Glomerular endothelial cell (primary cell): ENCODE measurements at regions not wholly inside any gene's neighbourhood (a gene's known extent, or its start where the extent isn't known, plus 50 kb on each side); places are given as distances from the start of the nearest gene placed in this dataset.

ENCODE experiments used
- DNase-seq: peaks from one replicate; pipeline ENCODE4 v3.0.0-alpha.2; 2011; ENCODE audit warnings: low read depth, low spot score; ENCODE audit errors: extremely low read depth

- no peak for DNase-seq
Measured at GRCh38 chr2:59893612-59894011, 659.8 kb downstream of the BCL11A start.

GRCh38 chr2:59892398-59892797, 661.1 kb downstream of the BCL11A start:
- no peak for DNase-seq

DNA sequence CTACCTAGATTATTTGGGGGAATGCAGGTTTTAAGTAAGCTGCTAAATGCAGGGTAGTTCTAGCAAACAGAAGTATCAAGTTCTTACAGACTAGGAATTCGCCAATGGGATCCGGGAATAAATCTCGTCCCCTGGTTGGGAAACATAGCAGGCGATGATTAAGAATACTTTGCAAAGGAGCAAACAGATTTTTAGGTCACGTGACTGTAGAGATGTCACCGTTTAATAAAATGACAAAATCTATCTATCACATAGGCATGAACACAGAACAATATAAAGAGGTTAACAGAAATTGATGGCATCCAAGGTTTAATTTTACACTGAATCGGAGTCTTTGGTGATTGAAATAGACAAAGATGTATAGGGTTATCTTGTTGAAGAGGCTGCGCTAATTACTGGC, 664.1 kb downstream of the BCL11A start:
- DNase-seq = no peak

GRCh38 chr2:59888706-59889105, 664.7 kb downstream of the BCL11A start:
- DNase-seq = no peak

DNA sequence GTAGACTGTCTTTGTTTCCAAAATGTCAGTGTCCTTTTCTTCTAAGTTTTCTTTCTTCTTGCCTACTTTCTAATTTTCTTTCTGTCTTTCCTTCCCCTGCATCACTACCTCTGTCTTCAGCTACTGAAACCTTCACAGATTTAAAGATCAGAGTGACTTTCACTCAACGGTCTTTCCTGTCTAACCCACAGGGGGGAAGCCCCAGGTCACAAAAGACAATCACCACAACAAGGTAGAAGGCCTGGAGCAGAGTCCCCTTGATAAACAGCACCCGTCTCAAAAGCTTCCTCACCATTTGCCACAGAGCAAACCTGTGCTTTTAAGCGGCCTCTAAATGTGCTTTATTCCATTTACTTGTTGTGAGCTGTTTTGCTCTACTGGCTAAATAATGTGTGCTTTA, 665.4 kb downstream of the BCL11A start:
- DNase-seq = no peak

- DNase-seq = no peak
Measured at GRCh38 chr2:59887366-59887765, 666.1 kb downstream of the BCL11A start.

DNA sequence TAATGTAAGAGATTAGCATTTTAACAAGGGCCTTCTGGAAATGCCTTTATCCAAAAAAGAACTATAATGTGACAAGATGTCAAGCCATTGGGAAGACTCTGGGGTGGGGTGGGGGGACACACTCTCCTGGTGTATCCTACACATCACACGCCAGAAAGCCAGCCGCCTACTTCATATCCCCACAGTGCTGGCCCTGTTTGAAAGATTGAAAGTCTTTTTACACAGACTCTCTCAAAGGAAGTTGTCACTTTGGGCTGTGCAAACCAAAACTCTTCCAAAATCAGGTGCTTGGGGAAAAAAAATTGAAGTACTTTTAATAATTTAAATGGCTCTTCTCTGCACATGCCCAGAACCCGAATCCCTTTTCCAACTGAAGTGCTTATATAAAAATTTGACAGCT, 666.7 kb downstream of the BCL11A start:
- DNase-seq = no peak

DNA sequence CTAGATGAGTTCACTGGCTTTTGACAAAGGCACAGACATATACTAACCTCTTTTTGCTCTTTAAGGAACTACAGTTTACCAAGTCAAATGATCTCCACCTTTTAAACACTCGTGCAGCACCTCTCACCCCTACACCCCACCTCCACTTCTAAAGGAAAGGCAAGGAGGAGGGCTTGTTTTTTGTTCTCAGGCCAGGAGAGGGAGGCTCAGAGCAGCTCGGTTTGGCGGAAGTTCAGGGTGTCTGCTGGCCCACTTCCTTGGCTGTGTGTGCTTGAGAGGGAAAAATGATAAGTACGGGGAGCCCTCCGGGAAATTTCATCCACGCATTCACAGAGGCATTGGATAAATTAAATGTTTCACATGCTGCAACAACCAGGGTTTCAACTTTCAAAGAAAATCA, 667.9 kb downstream of the BCL11A start:
- DNase-seq = no peak

DNA sequence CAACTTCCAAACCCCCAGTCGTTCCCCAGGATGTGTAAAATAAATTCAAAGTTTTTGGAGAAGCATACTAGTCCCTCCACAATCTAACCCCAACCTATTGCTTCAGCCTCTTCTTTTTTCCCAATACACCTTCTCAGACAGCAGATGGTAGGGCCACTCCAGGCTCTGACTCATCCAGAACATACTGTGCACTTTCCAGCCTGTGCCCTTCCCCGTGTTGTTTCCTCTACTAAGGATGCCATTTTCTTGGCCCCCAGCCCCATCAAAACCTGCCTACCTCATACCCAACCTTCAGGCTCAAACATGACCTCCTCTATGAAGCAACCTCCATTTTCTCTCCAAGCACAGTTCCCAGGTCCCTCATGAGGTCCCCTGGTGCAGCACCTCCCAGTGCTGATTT, 669.3 kb downstream of the BCL11A start:
- no peak for DNase-seq

GRCh38 chr2:59882822-59883221, 670.6 kb downstream of the BCL11A start:
- no peak for DNase-seq

GRCh38 chr2:59882279-59882678, 671.2 kb downstream of the BCL11A start:
- no peak for DNase-seq

GRCh38 chr2:59881218-59881617, 672.2 kb downstream of the BCL11A start:
- DNase-seq = no peak

GRCh38 chr2:59879700-59880131, 673.7 kb downstream of the BCL11A start:
- DNase-seq = no peak

- DNase-seq = no peak
Measured at GRCh38 chr2:59875836-59876235, 677.6 kb downstream of the BCL11A start.

- DNase-seq = no peak
Measured at GRCh38 chr2:59874971-59875755, 678.3 kb downstream of the BCL11A start.

DNA sequence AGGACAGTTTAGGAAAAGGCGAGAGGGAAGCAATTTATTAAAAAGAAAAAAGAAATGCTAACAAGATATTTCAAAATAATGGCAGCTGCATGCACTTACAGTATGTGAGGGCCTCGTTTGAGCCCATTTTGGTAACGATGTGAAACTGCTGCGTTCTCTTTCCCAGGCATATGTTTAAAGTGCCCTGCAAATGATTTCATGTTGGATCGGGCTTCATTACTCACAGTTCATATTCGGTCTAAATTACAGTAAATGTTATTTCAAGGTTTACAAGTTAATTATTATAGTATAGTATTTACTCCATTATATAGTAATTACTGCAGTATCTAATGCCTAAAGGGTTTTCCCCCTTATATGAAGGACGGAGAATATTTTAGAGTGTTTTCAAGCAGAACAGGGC, 679.1 kb downstream of the BCL11A start:
- DNase-seq = no peak

GRCh38 chr2:59871830-59872229, 681.6 kb downstream of the BCL11A start:
- no peak for DNase-seq

DNA sequence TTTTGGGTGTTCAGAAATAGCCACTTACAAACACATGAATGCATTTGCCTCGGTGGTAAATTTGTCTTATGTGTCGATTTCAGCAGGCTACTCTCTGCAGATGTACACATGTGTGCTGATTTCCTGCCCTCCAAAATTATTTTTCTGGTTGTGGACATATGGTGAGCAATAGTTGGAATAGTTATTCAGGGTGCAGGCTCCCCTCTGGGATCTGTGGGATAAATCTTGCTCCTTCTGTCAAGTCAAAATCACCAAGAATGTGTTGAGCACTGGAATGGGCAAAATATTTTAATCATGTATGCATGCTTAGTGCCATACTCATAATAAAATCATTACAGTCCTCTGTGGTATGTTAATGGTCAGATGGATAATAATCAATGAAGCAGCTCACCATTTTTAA, 684.5 kb downstream of the BCL11A start:
- DNase-seq = no peak

- no peak for DNase-seq
Measured at GRCh38 chr2:59866436-59866835, 687.0 kb downstream of the BCL11A start.

DNA sequence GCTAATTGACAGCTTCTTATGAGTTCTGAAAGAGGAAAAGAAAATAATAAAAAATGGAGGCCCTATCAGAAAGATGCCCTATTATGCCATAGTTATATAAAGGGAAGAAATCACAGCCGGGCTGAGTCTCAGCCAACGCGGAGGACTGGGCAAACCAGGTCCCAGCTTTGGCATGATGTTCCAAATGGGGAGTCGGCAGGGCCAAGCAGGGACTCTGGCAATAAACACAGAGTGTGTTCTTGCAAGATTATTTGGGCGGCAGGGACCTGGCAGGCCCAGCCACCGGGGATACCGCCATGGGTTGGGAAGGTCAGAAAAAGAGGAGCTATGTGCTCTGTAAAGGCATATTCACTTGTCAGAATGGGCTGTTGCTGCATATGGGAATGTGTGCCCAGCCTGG, 694.9 kb downstream of the BCL11A start:
- DNase-seq = no peak

DNA sequence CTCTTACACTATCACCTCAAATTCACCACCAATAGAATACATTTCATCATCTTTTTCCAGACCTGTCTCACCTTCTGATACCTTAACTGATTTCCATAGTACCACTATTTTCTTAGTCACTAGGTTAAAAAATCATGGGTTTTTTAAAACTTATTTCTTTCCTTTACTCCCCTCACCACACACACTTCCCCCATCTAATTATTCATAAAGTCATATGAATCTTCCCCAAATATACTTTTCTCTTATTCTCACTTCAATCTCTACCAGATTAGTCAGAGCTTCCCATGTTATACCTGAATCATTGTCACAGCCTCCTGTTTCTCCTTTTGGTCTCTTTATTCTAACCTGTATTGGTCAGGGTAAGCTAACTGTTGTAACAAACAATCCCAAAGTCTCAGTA, 696.3 kb downstream of the BCL11A start:
- DNase-seq = no peak

DNA sequence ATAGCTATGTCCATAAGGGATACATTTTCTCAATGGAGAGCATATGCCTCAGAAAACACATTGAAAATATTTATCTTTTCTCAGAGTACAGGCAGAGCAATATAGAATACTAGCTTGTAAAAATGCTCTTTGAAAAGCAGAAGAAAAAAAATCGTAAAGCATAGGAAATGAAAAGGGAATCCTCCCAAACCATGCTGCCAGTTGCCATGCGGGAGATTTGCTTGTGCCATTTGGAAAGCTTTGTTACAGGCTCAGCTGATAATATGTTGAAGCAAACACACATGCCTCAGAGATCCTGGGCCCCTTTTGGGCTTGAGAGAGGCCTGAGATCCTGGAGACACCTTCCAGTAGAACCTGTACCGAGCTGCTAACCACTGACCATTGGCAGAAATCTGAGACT, 697.1 kb downstream of the BCL11A start:
- no peak for DNase-seq

GRCh38 chr2:59853032-59853431, 700.4 kb downstream of the BCL11A start:
- DNase-seq = no peak
